ENCODE measurements at regions not wholly inside any gene's neighbourhood (a gene's known extent, or its start where the extent isn't known, plus 50 kb on each side); places are given as distances from the start of the nearest gene placed in this dataset.

GRCh38 chr7:93016681-93017381, 100.9 kb downstream of the SAMD9 start:
- ATAC-seq (no peak), DNase-seq (ENCODE audit: low spot score) (no peak)

- DNase-seq (ENCODE audit: low spot score) (no peak), ATAC-seq (no peak)
Observed at GRCh38 chr7:93015779-93016481, 101.8 kb downstream of the SAMD9 start.

GRCh38 chr7:93015101-93015778, 102.5 kb downstream of the SAMD9 start:
- no peak for DNase-seq (ENCODE audit: low spot score)
- ATAC-seq: no peak

- ATAC-seq (no peak), DNase-seq (ENCODE audit: low spot score) (no peak)
Observed at GRCh38 chr7:93014410-93014809, 103.4 kb downstream of the SAMD9 start.

- no peak for DNase-seq (ENCODE audit: low spot score)
- ATAC-seq: no peak
Observed at GRCh38 chr7:93013446-93014061, 104.2 kb downstream of the SAMD9 start.

GRCh38 chr7:93011351-93012294, 106.2 kb downstream of the SAMD9 start:
- no peak for DNase-seq (ENCODE audit: low spot score)
- no peak for ATAC-seq

GRCh38 chr7:93008833-93009232, 108.9 kb downstream of the SAMD9 start:
- ATAC-seq (no peak), DNase-seq (ENCODE audit: low spot score) (no peak)

- no peak for ATAC-seq
- no peak for DNase-seq (ENCODE audit: low spot score)
Observed at GRCh38 chr7:93006480-93007095, 111.2 kb downstream of the SAMD9 start.

- DNase-seq (ENCODE audit: low spot score) (no peak), ATAC-seq (no peak)
Observed at GRCh38 chr7:93004906-93005305, 112.9 kb downstream of the SAMD9 start.

- DNase-seq (ENCODE audit: low spot score): no peak
- no peak for ATAC-seq
Observed at GRCh38 chr7:92997719-92998118, 120.1 kb downstream of the SAMD9 start.

GRCh38 chr7:92997152-92997551, 120.6 kb downstream of the SAMD9 start:
- DNase-seq (ENCODE audit: low spot score) (no peak), ATAC-seq (no peak)

GRCh38 chr7:92994901-92995300, 122.9 kb downstream of the SAMD9 start:
- ATAC-seq (no peak), DNase-seq (ENCODE audit: low spot score) (no peak)

GRCh38 chr7:92992932-92993331, 124.8 kb downstream of the SAMD9 start:
- DNase-seq (ENCODE audit: low spot score) (no peak), ATAC-seq (no peak)

GRCh38 chr7:92992483-92992882, 125.3 kb downstream of the SAMD9 start:
- no peak for DNase-seq (ENCODE audit: low spot score)
- no peak for ATAC-seq

GRCh38 chr7:92991190-92991589, 126.6 kb downstream of the SAMD9 start:
- ATAC-seq (no peak), DNase-seq (ENCODE audit: low spot score) (no peak)

- no peak for DNase-seq (ENCODE audit: low spot score)
- no peak for ATAC-seq
Observed at GRCh38 chr7:92988941-92989545, 128.7 kb downstream of the SAMD9 start.

- ATAC-seq (peak; percentile 73), DNase-seq (ENCODE audit: low spot score) (no peak)
Observed at GRCh38 chr7:92988051-92988450, 129.7 kb downstream of the SAMD9 start.

GRCh38 chr7:92987538-92987937, 130.2 kb downstream of the SAMD9 start:
- no peak for ATAC-seq
- DNase-seq (ENCODE audit: low spot score): no peak

- no peak for DNase-seq (ENCODE audit: low spot score)
- ATAC-seq: no peak
Observed at GRCh38 chr7:92987095-92987494, 130.7 kb downstream of the SAMD9 start.

GRCh38 chr7:92982928-92983327, 134.9 kb downstream of the SAMD9 start:
- ATAC-seq (no peak), DNase-seq (ENCODE audit: low spot score) (no peak)

Measured in left lobe of liver (tissue), 2 donors.